ENCODE measurements at regions not wholly inside any gene's neighbourhood (a gene's known extent, or its start where the extent isn't known, plus 50 kb on each side); places are given as distances from the start of the nearest gene placed in this dataset.

GRCh38 chr12:45130881-45131281, 80.0 kb upstream of the DBX2 start (continued):
- TF ChIP-seq DEAF1 (CRISPR knock-in tag; IDR thresholded peaks at IDR 0.05) (peak; percentile 66), PRPF4 (IDR thresholded peaks at IDR 0.05; ENCODE audit: insufficient read depth, low read depth, low read length, poor library complexity, severe bottlenecking) (no peak), ZNF445 (CRISPR knock-in tag; IDR thresholded peaks at IDR 0.05; ENCODE audit: low read depth) (no peak), HCFC1 (IDR thresholded peaks at IDR 0.05; ENCODE audit: low read depth, low read length) (no peak), REST (IDR thresholded peaks at IDR 0.05; ENCODE audit: borderline replicate concordance) (peak; percentile 41; the same call in 1 of the 2 replicates), REST (CRISPR knock-in tag; IDR thresholded peaks at IDR 0.05; ENCODE audit: low read depth) (no peak), HNRNPL (IDR thresholded peaks at IDR 0.05; ENCODE audit: low read depth, low read length) (no peak), ZNF507 (tag; conservative IDR thresholded peaks at IDR 0.05) (no peak), ZNF253 (CRISPR knock-in tag; conservative IDR thresholded peaks at IDR 0.05) (no peak), ZNF23 (CRISPR knock-in tag; IDR thresholded peaks at IDR 0.05) (no peak), RUNX1 (IDR thresholded peaks at IDR 0.05; ENCODE audit: low read depth) (no peak), ZNF449 (CRISPR knock-in tag; IDR thresholded peaks at IDR 0.05) (no peak), MCM3 (IDR thresholded peaks at IDR 0.05) (no peak), FOXA1 (IDR thresholded peaks at IDR 0.05; ENCODE audit: borderline replicate concordance) (no peak), CTCF (IDR thresholded peaks at IDR 0.05 in 2 of 3, conservative IDR thresholded peaks at IDR 0.05 in 1 of 3; ENCODE audit: insufficient read depth in 2 of 3, low read depth in 1 of 3, low read length in 3 of 3) (peak; percentile 63 to 80 (median 78))
